ENCODE measurements at regions not wholly inside any gene's neighbourhood (a gene's known extent, or its start where the extent isn't known, plus 50 kb on each side); places are given as distances from the start of the nearest gene placed in this dataset.
A peak's percentile ranks its signal among the peaks of the same experiment; 100 is the strongest.

DNA sequence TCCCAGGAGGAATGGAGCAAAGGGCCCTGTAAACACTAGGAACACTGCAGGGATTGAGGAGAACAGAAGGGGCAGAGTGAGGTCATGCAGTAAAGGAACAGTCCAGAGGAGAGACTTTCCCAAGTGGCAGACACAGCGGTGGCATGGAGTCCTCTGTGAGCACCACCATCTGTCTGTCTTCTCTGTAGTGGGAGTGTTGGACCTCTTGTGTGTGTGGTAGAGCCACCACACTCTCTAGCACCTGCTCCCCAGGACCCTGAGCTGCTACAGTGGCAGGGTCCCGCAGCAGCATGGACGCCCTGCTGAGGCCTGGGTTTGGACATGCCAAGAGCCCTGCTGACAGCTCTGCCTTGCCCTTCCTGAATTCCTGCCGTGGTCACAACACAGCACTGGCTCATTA lies 75.7 kb upstream of the LARP1 start:
- peaks cover 0 to 8% (median 0%) of the 10 kb centered on the region in 5 donors for H3K4me1 ChIP-seq (ENCODE audit: control insufficient read depth in 5 of 5, insufficient read depth in 5 of 5, low read length in 5 of 5)
- H3K9me3 ChIP-seq (ENCODE audit: control insufficient read depth in 4 of 4, insufficient read depth in 3 of 4, low read length in 3 of 4) = no peaks in the 10 kb centered on the region
- H3K27me3 ChIP-seq (ENCODE audit: control insufficient read depth in 3 of 3, insufficient read depth in 3 of 3, low read length in 2 of 3) = no peaks in the 10 kb centered on the region
- no peak for DNase-seq
- no peak for ATAC-seq (ENCODE audit: insufficient read depth, low FRiP score)
- 80 to 86% methylated on average over 4 of the region's 4 CpGs for WGBS, 2 donors
- TF ChIP-seq CTCF (IDR thresholded peaks at IDR 0.05; ENCODE audit: control extremely low read depth, extremely low read depth) = no peak
- no peak overlapping the region for H3K27ac ChIP-seq (ENCODE audit: low read depth in 1 of 2, low read length in 1 of 2)
- H3K9ac ChIP-seq (ENCODE audit: insufficient read depth in 1 of 2, low read length in 2 of 2) = no peak overlapping the region
- no peaks in the 10 kb centered on the region for H3K36me3 ChIP-seq (ENCODE audit: control insufficient read depth in 4 of 4, insufficient read depth in 4 of 4, low read length in 4 of 4)
- no peak overlapping the region for H3K4me3 ChIP-seq

- DNase-seq (no peak), ATAC-seq (ENCODE audit: insufficient read depth, low FRiP score) (no peak)
- no peaks in the 10 kb centered on the region for H3K27me3 ChIP-seq (ENCODE audit: control insufficient read depth in 3 of 3, insufficient read depth in 3 of 3, low read length in 2 of 3)
- H3K4me1 ChIP-seq (ENCODE audit: control insufficient read depth in 5 of 5, insufficient read depth in 5 of 5, low read length in 5 of 5) = peaks cover 0 to 1% (median 0%) of the 10 kb centered on the region in 5 donors
- H3K4me3 ChIP-seq = no peak overlapping the region
- TF ChIP-seq CTCF (IDR thresholded peaks at IDR 0.05; ENCODE audit: control extremely low read depth, extremely low read depth) = no peak
- H3K9ac ChIP-seq (ENCODE audit: insufficient read depth in 1 of 2, low read length in 2 of 2) = no peak overlapping the region
- H3K9me3 ChIP-seq (ENCODE audit: control insufficient read depth in 4 of 4, insufficient read depth in 3 of 4, low read length in 3 of 4) = no peaks in the 10 kb centered on the region
- H3K27ac ChIP-seq (ENCODE audit: low read depth in 1 of 2, low read length in 1 of 2) = peak overlapping the region in 1 of 2 donors; percentile 49
- 11 to 28% methylated on average over 2 of the region's 2 CpGs for WGBS, 2 donors
- H3K36me3 ChIP-seq (ENCODE audit: control insufficient read depth in 4 of 4, insufficient read depth in 4 of 4, low read length in 4 of 4) = no peaks in the 10 kb centered on the region
These were observed 77.3 kb upstream of the LARP1 start for GRCh38 chr5:154677921-154678320.

DNA sequence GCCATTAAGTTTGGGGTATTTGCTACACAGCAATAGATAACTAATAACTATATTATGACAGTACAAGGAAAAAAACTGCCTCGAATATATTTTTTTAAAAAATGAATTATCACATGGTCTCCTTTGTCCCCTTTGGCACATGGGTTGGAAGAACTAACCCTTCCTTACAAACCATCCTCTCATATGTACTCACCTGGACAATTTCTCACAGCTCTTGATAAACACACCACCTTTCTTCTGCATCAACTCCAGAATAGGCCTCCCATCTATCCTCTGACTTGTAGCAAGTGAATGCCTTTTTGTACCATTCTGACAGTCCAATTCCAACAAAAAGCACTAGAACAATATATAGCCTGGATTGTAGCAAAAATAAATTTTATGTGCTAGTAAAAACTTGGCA lies 78.7 kb upstream of the LARP1 start:
- H3K27ac ChIP-seq (ENCODE audit: low read depth in 1 of 2, low read length in 1 of 2) = no peak overlapping the region
- 93 to 94% methylated on average over 1 of the region's 1 CpG for WGBS, 2 donors
- no peak overlapping the region for H3K9ac ChIP-seq (ENCODE audit: insufficient read depth in 1 of 2, low read length in 2 of 2)
- DNase-seq (no peak), ATAC-seq (ENCODE audit: insufficient read depth, low FRiP score) (no peak)
- no peaks in the 10 kb centered on the region for H3K9me3 ChIP-seq (ENCODE audit: control insufficient read depth in 4 of 4, insufficient read depth in 3 of 4, low read length in 3 of 4)
- no peaks in the 10 kb centered on the region for H3K4me1 ChIP-seq (ENCODE audit: control insufficient read depth in 5 of 5, insufficient read depth in 5 of 5, low read length in 5 of 5)
- no peaks in the 10 kb centered on the region for H3K36me3 ChIP-seq (ENCODE audit: control insufficient read depth in 4 of 4, insufficient read depth in 4 of 4, low read length in 4 of 4)
- H3K27me3 ChIP-seq (ENCODE audit: control insufficient read depth in 3 of 3, insufficient read depth in 3 of 3, low read length in 2 of 3) = no peaks in the 10 kb centered on the region
- no peak overlapping the region for H3K4me3 ChIP-seq
- no peak for TF ChIP-seq CTCF (IDR thresholded peaks at IDR 0.05; ENCODE audit: control extremely low read depth, extremely low read depth)

- no peaks in the 10 kb centered on the region for H3K27me3 ChIP-seq (ENCODE audit: control insufficient read depth in 3 of 3, insufficient read depth in 3 of 3, low read length in 2 of 3)
- peaks cover 0 to 3% (median 0%) of the 10 kb centered on the region in 4 donors for H3K9me3 ChIP-seq (ENCODE audit: control insufficient read depth in 4 of 4, insufficient read depth in 3 of 4, low read length in 3 of 4)
- ATAC-seq (ENCODE audit: insufficient read depth, low FRiP score) = no peak
- no peak for TF ChIP-seq CTCF (IDR thresholded peaks at IDR 0.05; ENCODE audit: control extremely low read depth, extremely low read depth)
- H3K9ac ChIP-seq (ENCODE audit: insufficient read depth in 1 of 2, low read length in 2 of 2) = no peak overlapping the region
- no peaks in the 10 kb centered on the region for H3K36me3 ChIP-seq (ENCODE audit: control insufficient read depth in 4 of 4, insufficient read depth in 4 of 4, low read length in 4 of 4)
- no peak overlapping the region for H3K27ac ChIP-seq (ENCODE audit: low read depth in 1 of 2, low read length in 1 of 2)
- H3K4me1 ChIP-seq (ENCODE audit: control insufficient read depth in 5 of 5, insufficient read depth in 5 of 5, low read length in 5 of 5) = no peaks in the 10 kb centered on the region
- no peak overlapping the region for H3K4me3 ChIP-seq
- WGBS, 2 donors = 83 to 84% methylated on average over 2 of the region's 2 CpGs
- no peak for DNase-seq
These were observed 81.1 kb upstream of the LARP1 start for GRCh38 chr5:154674029-154674428.
